IPS-NIHi7 (cell line): ENCODE measurements at regions not wholly inside any gene's neighbourhood (a gene's known extent, or its start where the extent isn't known, plus 50 kb on each side); places are given as distances from the start of the nearest gene placed in this dataset.
A peak's percentile ranks its signal among the peaks of the same experiment; 100 is the strongest.

Experiments used
- DNase-seq: peaks from one replicate; pipeline ENCODE4 v3.0.0; 2012; ENCODE audit warnings: mixed read lengths; ENCODE audit errors: extremely low spot score

DNA sequence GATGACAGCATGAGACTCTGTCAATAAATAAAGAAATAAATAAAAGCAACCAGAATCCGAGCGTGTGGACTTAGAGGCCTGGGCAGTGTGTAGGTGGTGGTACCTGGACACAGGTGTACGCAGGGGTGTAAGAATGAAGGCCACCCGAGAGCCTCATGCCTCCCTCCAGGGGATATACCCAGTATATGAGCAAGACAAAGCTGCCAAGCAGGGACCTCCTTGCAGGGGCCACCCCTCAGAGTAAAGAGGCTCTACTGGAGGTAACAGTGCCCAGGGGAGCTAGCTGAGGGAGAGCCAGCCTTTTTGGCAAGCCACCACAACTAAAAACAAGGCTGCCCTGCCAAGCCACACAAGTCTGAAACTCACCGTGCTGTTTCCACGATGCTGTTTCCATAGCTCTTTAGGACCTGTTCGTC, 179.2 kb upstream of the RAB4A start:
- DNase-seq = no peak

DNA sequence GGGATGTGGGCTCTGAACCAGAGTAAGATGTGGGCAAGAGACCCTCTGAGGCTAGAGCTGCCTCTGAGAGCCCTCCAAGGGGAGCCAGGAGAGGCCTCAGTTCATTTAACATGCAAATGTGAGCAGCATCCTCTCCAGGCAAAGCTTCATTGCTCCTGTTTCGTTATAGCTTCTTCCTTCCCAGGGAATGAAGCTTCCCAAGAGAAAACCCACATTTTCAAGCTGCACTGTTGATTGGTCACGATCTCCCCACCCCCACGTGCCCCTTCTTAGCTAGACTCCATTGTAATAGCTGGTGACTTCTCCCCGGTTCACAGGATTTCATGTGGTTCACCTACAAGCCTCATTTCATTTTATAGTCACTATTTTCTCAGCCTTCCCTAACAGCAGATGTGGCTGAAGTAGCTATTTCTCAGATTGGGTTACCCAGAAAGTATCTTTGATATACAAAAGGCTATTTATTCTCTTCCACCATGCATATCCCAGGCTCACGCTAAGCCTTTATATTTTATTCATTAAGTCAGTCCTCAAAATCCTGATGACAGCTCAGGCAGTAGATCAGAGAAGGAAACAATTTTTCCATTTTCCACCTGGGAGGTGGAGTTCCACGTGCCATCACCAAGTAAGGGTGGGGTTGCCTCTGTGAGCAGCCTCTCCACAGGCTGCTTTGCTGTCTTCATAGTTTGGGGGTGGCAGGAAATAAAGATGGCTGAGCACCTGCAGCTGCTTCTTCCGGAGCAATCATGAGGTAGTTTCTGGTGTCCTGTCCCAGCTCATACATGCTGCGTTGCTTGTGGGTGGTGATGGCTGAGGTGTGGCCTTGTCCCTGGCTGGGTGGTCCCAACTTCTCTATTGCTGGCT, 178.3 kb upstream of the RAB4A start:
- no peak for DNase-seq

DNA sequence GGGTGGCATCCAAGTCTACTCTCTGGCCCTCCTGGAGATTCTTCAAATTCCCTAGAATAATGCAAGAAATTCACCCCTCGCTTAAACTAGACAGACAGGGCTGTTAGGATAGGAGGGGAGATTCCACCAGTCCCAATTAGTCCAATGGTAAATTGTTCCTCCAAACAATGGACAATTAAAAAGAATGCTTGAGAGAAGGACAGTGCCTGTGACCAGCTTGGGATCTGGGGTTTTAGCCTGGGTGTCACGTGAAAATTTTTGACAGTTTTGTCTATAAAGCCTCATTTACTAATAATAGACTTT, 177.7 kb upstream of the RAB4A start:
- DNase-seq = no peak

- DNase-seq = no peak
Measured at GRCh38 chr1:229093609-229094336, 177.1 kb upstream of the RAB4A start.

DNA sequence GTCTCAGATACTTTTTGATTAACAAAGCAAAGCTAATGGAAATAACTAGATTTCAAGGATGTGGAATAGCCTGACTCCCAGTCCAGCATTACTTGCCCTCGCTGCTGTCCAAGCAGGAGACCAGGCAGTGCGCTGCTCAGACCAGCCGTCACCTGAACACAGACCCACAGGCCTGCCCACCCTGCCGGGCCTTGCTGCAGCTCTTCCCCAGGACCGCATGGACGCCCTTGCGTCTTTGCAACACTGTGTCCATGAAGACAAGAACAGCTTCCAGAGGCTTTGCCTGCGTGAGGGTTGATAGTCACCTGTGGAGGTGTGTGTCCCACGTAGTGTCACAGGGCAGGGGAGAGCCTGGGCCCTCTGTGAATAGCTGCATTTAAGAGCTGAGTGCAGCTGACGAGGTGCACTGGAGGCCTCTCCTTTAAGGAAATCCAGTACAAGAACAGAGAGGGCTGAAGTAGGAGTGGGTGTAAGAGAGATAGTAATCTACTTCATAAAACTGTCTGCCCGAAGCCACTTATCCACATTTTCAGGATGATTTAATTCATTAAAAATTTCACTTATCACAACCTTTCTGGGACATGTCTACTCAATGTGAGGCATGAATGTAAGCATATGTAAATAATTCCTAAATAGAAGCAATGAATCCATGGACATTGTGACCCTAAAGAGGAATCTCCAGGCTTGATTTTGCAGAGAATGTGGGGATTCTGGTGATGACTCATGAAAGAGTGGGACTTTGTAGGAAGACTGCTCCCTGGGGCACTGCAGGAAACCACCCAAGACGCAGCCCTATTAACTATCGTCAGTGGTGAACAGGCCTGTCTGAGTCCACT, 176.2 kb upstream of the RAB4A start:
- no peak for DNase-seq

DNA sequence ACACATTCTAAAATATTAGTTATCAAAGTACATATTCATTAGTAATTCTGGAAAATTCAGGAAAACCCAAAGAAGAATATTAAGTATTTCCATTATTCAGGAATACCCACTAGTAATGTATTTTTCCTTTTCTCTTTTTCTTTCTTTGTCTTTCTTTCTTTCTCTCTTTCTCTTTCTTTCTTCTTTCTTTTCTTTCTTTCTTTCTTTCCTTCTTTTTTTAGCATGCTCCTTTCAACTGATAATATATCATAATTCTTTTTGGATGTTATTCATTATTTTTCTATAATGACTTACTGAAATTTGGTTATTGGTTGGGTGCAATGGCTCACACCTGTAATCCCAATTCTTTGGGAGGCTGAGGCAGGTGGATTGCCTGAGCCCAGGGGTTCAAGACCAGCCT, 175.6 kb upstream of the RAB4A start:
- no peak for DNase-seq

DNA sequence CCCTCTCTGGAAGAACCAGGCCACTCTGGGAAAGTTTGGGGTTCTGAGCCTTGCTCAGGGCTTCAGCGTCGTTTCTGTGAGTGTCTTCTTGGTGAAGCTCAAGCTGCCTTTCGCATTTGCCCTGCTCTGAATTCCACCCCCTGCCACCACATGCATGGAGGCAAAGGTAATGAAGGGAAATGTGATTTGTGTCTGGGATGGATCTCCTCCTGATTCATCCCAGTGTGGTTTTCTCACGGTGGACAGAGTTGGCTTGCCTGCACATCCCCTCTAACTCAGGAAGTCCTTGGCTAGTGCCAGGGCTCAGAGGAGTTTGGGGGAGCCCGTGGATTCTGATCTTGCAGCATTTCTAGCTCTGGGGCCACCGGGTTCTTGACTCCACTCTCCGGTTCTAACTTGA, 173.6 kb upstream of the RAB4A start:
- no peak for DNase-seq

GRCh38 chr1:229098361-229098760, 172.6 kb upstream of the RAB4A start:
- no peak for DNase-seq

DNA sequence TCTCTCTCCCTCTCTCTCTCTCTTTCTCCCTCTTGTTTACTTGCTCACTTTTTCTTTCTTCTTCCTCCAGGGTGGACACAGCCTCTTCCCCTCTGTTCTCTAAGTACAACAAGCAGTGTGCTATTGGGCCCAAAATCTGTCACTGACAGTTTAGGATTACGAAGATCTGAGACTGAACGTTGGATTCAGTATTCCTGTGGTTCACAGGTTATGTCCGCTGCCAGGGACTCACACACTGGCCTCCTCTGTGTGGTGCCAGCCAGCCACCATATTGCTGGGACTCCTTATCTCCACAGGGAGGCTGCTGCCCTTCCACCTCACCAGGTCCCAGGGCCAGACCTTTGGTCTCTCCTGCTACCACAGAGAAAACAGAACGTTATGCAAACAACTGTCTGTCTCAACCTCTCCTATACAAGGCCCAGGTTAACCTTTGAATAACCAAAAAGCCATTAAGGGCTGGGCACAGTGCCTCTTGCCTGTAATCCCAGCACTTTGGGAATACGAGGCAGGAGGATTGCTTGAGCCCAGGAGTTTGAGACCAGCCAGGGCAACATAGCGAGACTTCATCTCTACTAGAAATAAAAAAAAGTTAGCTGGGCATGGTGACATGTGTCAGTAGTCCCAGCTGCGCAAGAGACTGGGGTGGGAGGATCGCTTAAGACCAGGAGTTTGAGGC, 171.9 kb upstream of the RAB4A start:
- DNase-seq = no peak

DNA sequence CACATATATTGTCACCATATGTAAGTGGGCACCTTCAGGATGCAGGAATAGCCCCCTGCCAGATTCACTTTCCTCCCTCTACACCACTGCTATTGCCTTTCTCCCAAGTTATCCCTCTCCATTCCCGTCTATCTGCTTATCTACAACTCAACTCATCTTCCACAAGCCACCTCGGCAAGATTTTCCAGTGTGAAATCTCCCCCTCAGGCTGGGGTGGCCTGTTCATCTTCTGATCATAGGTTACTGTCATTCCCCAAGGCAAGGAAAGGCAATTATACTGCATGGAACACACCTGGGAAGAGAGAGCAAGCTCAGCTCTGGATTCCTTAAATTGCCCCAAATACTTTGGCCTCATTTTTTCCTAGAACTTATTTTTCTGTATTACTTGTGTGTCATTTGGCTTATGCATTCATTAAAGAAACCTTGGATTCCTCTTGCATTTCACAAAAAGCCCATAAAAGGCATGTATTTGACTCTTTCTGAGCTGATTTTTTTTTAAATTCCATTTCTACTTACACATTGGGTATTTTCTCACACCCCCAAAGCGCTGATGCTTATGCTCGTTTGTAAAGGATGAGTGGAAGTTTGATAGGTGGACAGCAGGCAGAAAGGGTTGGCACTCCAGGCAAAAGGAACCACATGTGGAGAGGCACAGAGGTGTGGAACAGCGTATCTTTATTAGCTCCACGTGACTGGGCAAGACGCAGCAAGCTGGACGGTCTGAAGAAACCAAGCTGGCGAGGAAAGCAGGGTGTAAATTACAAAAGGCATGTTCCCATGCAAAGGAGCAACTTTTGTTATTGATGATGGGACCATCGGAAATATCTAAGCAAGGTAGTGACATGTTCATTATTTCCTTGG, 169.7 kb upstream of the RAB4A start:
- DNase-seq = no peak

GRCh38 chr1:229102741-229103391, 168.0 kb upstream of the RAB4A start:
- peak; percentile 57 for DNase-seq

- no peak for DNase-seq
Measured at GRCh38 chr1:229104654-229105053, 166.3 kb upstream of the RAB4A start.

DNA sequence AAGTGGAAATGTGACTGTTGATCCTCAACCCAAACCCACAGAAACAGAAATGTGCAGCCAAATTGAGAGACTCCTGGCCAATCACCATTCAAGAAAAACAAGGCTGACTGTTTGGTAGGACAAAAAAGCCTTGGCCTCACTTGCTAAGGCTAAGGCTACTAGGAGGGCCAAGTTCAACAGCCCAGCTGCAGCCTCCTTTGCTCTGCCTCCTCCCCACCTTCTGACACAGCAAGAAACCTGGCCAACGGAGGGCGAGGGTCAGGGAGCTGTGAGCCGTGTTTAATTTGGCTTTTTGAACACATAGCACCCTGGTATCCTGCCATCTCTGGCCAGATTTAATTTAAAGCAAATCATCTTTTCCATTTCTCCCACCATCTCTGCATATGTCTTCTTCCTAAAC, 165.8 kb upstream of the RAB4A start:
- peak; percentile 5 for DNase-seq

- DNase-seq = no peak
Measured at GRCh38 chr1:229105822-229106525, 164.9 kb upstream of the RAB4A start.

GRCh38 chr1:229106526-229107125, 164.3 kb upstream of the RAB4A start:
- DNase-seq = no peak

DNA sequence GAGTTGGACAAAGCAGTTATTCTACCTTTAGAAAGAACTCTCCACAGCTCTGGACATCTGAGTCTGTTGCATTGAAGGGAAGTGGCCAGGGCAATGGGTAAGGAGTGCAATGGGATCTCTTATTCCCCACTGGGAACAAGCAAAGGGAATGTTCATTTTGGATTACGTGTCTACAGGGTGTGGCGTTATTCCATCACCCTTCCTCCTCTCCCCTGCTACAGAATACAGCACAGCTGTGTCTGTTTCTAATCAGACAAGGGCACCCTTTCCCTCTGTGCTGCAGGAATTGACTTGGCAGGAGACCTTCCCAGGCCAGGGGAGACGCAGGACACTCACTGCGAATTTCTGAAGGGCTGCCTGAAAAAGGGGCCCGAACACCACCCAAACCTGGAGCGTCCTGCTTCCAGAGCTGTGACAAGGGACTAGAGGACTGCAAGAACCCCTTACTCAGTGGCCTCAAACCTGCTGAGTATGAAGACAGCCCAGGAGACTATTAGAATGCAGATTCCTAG, 163.6 kb upstream of the RAB4A start:
- DNase-seq = no peak

GRCh38 chr1:229107972-229108371, 162.9 kb upstream of the RAB4A start:
- no peak for DNase-seq

GRCh38 chr1:229108598-229109201, 162.2 kb upstream of the RAB4A start:
- DNase-seq = no peak

DNA sequence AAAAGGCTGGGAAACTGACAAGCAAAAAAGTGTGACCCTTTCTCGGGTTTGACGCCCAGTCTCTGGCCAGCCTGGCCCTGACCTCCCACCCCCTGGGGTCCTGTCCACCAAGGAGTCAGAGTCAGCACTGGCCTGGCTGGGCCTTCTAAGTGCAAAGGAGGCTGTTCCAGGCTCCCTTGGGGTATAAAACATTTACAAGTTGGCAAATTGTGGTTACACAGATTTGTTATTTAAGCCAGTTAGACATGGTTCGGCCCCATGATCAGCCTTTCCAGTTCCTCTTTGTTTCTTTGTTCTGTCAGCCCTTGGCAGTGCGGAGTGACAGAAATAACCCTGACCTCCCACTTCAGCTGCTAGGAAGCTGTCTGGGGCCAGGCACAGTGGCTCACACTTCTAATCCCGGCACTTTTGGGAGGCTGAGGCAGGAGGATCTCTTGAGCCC, 161.6 kb upstream of the RAB4A start:
- no peak for DNase-seq
